Activated CD4-positive, CD25-positive, alpha-beta regulatory T cell treated with anti-CD3 and anti-CD28 coated beads, Interleukin-2, amount 50 U/mL, for 72 hours (primary cell): ENCODE measurements at regions not wholly inside any gene's neighbourhood (a gene's known extent, or its start where the extent isn't known, plus 50 kb on each side); places are given as distances from the start of the nearest gene placed in this dataset.
"Not testable (repeated sequence)": the region's sequence is repeated elsewhere in the genome, so short reads cannot be mapped to it uniquely, and the experiment has no call there.

ENCODE experiments used
- DNase-seq: peaks from one replicate; pipeline ENCODE4 v3.0.0; 2021

DNA sequence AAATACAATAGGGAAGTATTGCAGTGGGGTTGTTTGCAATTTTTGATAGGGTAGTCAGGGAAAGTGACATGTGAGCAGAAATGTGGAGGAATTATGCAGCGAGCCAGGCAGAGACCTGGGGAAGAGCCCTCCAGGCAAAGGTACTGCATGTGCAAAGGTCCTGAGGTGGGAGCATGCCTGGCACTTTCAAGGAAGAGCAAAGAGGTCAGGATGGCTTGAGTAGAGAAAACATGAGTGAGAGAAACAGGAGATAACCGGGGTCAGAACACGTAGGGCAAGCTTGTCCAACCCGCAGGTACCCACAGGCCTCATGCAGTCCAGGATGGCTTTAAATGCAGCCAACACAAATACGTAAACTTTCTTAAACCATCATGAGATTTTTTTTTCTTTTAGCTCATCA lies 71.0 kb downstream of the COQ2 start:
- no peak for DNase-seq

DNA sequence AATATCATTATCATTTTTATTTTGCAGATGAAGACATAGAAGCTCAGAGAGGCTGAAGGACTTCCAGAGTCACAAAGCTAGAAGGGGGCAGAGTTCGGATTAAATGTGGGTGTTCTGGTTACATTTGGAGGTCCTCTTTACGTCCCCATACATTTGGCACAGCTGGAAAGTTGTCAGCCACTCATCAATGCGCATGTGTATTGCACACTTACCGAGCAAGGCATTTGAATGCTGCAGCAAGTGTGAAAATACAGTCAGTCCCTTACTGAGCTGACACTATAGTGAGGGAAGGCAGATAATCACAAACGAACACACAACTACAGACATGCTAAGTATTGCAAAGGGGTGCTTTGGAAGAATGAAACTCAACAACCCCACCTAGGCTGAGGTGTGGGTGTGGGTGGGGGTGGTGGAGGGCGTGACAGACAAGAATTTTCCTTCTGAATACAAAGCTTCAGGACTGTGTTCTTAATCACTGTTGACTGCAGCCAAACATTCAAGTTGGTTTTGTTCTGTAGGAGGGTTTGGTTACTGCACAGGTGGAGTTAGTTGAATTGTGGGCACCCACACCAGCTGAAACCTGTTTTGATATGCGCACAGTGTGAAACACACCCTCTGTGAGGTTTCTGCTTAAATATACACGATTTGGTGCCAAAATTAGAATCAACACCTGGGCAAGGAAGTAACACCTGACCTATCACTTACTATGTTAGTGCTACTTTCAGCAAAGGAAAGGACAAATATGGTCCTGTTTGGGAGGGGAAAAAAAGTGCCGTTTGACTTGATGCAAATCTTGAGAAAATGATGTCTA lies 72.4 kb downstream of the COQ2 start:
- DNase-seq: no peak

GRCh38 chr4:83209419-83209818 lies 75.2 kb downstream of the COQ2 start:
- DNase-seq: no peak

- DNase-seq: no peak
Observed at GRCh38 chr4:83208371-83209365, 75.9 kb downstream of the COQ2 start.

DNA sequence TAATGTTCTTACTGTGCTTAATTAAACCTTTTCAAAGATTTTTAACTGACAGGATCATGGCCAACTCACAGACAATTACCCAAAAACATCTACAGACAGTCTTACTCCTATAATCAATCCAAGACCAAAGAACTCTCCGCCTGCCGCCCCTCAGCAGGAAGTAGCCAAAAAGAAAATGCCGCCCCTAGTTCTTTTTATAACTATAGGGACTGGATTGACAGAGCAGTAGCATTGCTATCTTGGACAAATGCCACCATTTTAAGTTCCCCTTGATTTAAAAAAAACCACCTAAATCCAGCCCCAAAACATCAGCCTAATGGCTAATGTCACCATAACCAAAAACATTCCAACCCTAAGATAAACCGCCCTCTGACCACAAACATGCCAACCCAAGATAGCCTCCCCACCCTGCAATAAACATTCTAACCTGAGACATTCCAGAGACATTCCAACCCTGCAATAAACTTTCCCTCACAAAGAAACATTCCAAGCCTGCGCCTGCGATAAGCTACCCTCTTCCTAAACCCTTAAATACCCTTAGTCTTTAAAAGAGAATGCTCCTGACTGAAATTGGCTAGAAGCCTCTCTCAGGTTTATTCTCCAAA lies 77.0 kb downstream of the COQ2 start:
- DNase-seq: no peak

- no peak for DNase-seq
Observed at GRCh38 chr4:83205760-83206159, 78.8 kb downstream of the COQ2 start.

GRCh38 chr4:83204731-83205130 lies 79.9 kb downstream of the COQ2 start:
- DNase-seq: no peak

DNA sequence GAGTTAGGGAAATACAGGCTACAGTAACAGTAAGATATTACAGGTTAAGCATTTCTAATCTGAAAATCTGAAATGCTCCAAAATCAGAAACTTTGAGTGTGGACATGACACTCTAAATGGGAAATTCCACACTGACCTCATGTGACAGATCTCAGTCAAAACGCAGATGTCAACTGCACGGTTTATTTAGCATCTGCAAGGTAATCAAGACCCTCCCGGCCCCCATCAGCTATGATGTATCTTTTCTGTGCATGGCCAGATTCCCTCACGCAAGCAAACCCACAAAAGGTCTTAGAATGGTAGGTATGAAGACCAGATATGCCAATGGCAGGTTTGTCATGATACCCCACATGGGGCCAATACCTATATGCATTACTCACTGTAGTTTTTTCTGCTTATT lies 82.8 kb downstream of the COQ2 start:
- no peak for DNase-seq

DNA sequence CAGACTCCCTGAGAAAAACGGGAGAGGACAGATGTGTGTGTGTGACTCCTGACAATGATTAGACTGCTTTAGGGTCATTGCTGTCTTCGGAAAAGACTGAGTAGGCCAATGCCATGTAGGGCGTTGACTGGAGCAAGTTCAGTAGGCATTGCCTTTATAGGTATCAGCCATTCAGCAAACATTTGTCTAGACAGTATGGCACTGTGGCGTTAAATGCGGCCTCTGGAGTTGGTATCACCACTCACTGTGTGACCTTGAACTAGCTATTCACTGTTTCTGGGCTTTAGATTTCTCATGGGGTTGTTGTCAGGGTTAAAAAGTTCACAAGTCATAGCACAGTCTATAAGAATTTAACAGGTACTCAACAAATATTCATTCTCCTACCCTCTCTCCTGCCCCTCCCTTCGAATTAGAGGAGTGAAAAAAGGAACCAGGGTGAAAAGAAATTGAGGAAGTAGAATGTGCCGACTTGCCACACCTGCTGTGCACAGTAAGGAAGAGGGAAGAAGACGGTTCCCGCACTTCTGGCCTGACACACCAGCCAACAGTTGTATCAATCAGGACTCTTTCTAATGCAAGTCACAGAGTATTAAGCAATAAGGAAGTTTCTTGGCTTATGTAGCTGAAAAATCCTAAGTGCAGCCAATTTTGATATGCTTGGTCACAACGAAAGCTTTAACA lies 83.2 kb upstream of the PLAC8 start:
- no peak for DNase-seq

GRCh38 chr4:83196921-83197320 lies 82.4 kb upstream of the PLAC8 start:
- DNase-seq: no peak

- DNase-seq: no peak
Observed at GRCh38 chr4:83195269-83195668, 80.7 kb upstream of the PLAC8 start.

- not testable (repeated sequence) for DNase-seq
Observed at GRCh38 chr4:83194588-83194987, 80.1 kb upstream of the PLAC8 start.

DNA sequence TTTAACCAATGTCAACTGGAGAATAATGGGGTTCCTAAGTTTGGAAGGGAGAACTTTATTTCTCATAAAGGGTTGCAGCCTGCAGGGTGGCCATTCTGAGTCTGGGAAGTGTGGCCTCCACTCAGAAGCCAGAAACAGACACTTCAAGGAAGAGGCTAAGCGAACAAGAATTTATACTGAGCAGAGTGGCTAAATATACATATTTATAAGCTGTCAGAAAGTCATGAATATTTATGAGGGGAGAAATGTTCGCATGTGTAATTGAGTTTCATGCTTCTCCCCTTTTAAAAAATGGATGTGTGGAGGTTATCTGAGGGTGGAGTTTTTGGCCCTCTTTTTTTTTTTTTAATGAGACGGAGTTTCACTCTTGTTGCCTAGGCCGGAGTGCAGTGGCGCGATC lies 78.1 kb upstream of the PLAC8 start:
- DNase-seq: no peak

GRCh38 chr4:83191026-83191425 lies 76.5 kb upstream of the PLAC8 start:
- no peak for DNase-seq

DNA sequence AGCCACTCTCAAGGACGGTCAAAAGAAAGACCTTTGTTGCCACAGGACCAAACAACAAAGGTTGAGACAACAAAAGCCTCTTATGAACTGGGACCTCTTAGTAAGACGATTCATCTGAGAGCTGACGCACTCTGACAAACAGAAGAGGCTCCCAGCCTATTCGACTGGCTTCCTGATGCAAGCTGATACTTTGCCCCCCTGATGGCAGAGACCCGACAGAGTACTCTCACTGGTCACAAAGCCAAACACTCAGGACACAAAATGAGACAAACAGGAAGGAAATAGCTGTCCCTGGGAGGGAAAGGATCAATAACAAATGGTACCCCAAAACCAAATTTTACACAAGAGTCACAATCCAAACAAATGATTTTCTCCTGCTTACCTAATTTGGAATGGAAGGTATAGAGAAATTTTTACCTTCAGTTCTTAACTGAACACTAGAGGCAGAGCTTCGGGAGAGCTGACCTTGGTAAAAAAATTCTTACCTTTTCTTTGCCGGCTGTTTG lies 75.2 kb upstream of the PLAC8 start:
- DNase-seq: no peak

DNA sequence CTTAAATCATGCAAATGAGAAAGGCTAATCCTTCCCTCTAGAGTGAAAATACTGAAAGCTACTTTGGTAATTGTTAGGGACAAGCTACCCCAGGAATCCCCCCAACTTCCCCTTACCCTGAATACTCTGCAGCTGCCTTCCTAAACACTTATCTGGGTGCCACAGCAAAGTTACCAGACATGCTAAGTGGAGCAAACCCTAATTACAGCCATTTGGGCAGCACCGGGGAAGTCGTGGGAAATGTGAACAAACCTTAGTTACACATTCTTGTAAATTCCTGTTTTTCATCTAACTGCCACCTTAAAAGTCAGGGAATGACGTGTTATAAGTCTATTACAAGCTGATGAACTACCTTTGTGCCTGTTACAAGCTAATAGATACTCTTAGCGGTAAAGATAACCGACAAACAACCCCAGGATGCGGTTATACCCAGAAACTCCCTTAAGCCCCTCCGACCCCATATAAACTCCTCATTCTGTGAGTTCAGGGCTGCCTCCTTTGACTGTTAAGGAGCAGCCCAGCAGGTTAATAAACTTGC lies 66.0 kb upstream of the PLAC8 start:
- DNase-seq: no peak

- no peak for DNase-seq
Observed at GRCh38 chr4:83179205-83179604, 64.7 kb upstream of the PLAC8 start.

DNA sequence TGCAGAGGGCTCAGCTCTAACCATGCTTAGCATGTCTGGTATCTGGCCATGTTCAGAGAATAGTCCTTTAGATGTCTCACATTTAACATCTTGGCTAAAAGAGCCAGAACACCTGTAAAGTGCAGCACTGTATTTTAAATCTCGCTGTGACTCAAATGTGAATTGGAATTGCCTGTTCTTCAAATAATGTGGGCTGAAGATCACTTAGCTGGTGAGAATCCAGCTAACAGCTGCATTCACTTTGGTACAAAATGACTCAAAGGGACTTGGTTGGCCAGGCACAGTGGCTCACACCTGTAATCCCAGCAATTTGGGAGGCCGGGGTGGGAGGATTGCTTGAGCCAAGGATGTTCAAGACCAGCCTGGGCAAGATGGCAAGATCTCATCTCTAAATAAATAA lies 63.5 kb upstream of the PLAC8 start:
- no peak for DNase-seq

GRCh38 chr4:83177182-83177581 lies 62.7 kb upstream of the PLAC8 start:
- no peak for DNase-seq

DNA sequence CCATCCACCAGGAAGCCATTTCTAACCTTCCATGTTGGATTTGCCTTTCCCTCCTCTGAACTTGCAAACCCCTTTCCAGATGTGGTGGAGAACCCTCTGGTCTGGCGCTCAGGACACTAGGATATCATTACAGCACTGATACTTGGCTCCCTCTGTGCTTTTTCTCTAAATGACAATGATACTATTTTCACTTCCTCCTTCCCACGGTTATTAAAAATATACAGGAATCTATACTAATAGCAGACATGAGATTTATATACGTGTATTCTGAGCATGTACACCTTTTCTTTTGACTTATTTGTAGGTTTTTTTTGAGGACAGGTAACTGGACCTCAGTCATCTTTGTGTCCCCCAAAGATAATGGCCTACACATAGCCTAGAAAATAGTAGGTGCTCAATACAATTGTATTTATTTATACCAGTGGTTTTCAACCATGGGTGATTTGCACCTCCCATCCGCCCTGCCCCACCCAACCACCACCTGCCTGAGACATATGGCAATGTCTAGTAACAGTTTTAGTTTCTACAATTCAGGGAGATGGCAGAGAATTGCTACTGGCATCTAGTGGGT lies 60.4 kb upstream of the PLAC8 start:
- no peak for DNase-seq

- no peak for DNase-seq
Observed at GRCh38 chr4:83172371-83172770, 57.8 kb upstream of the PLAC8 start.

DNA sequence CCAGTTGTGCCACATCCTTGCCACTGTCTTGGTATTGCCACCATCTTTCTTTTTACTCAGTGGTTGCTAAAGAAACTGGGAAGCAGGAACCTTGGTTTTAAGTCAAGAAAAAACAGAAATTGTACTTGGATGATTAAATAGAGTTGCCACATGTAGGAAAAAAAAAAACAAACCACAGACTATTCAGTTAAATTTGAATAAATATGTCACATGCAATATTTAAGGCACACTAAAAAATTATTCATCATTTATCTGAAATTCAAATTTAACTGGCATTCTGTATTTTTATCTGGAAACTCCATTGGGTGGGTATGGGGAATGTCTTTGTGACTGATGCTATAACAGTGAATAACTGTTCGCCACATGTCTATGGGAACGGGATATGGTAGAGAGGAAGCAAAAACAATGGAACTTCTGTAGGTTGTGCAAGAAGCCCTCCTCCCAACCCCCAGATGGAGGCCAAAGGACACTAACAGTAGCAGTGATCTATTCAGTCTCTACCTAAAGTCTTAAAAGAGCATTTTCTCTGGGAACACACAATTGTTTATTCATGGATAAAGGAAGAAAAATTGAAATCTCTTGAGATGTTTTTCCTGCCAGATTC lies 57.0 kb upstream of the PLAC8 start:
- no peak for DNase-seq
